IPS-18c (cell line): ENCODE measurements at regions not wholly inside any gene's neighbourhood (a gene's known extent, or its start where the extent isn't known, plus 50 kb on each side); places are given as distances from the start of the nearest gene placed in this dataset.

ENCODE experiments used
- H3K4me3 ChIP-seq: 2 replicates; pipeline ENCODE4 v1.7.0; 2013; ENCODE audit warnings: low read depth, mild to moderate bottlenecking, low read length, moderate library complexity; ENCODE audit not compliant: insufficient read depth
- H3K9me3 ChIP-seq: one replicate; pipeline ENCODE4 v1.6.1; 2013; ENCODE audit warnings: mild to moderate bottlenecking, low read length, moderate library complexity; ENCODE audit not compliant: control insufficient read depth, insufficient read depth

GRCh38 chr4:146998157-146998556, 52.5 kb upstream of the TTC29 start:
- no peaks in the 10 kb centered on the region for H3K9me3 ChIP-seq
- H3K4me3 ChIP-seq, result no peak overlapping the region

- H3K9me3 ChIP-seq, result no peaks in the 10 kb centered on the region
- no peak overlapping the region for H3K4me3 ChIP-seq
Measured at GRCh38 chr4:147003956-147004809, 58.5 kb upstream of the TTC29 start.

- Histone ChIP-seq H3K4me3 (no peak overlapping the region), H3K9me3 (no peaks in the 10 kb centered on the region)
Measured at GRCh38 chr4:147006229-147006628, 60.6 kb upstream of the TTC29 start.

- no peaks in the 10 kb centered on the region for H3K9me3 ChIP-seq
Measured at GRCh38 chr4:147009875-147010274, 64.2 kb upstream of the TTC29 start.

GRCh38 chr4:147011411-147011810, 65.7 kb upstream of the TTC29 start:
- H3K4me3 ChIP-seq, result no peak overlapping the region
- no peaks in the 10 kb centered on the region for H3K9me3 ChIP-seq

More at GRCh38 chr4:147009875-147010274, 64.2 kb upstream of the TTC29 start:
- no peak overlapping the region for H3K4me3 ChIP-seq

GRCh38 chr4:147012059-147012707, 66.5 kb upstream of the TTC29 start:
- Histone ChIP-seq H3K9me3 (no peaks in the 10 kb centered on the region), H3K4me3 (no peak overlapping the region)

GRCh38 chr4:147014946-147015345, 69.3 kb upstream of the TTC29 start:
- no peak overlapping the region for H3K4me3 ChIP-seq
- H3K9me3 ChIP-seq, result no peaks in the 10 kb centered on the region

GRCh38 chr4:147015491-147015890, 69.8 kb upstream of the TTC29 start:
- Histone ChIP-seq H3K4me3 (no peak overlapping the region), H3K9me3 (no peaks in the 10 kb centered on the region)

GRCh38 chr4:147017081-147017480, 71.4 kb upstream of the TTC29 start:
- no peak overlapping the region for H3K4me3 ChIP-seq
- no peaks in the 10 kb centered on the region for H3K9me3 ChIP-seq

GRCh38 chr4:147019091-147019490, 73.4 kb upstream of the TTC29 start:
- Histone ChIP-seq H3K9me3 (no peaks in the 10 kb centered on the region), H3K4me3 (no peak overlapping the region)

- H3K9me3 ChIP-seq, result no peaks in the 10 kb centered on the region
- no peak overlapping the region for H3K4me3 ChIP-seq
Measured at GRCh38 chr4:147020456-147020855, 74.8 kb upstream of the TTC29 start.

GRCh38 chr4:147025042-147025441, 79.4 kb upstream of the TTC29 start:
- no peaks in the 10 kb centered on the region for H3K9me3 ChIP-seq

GRCh38 chr4:147029296-147029695, 83.6 kb upstream of the TTC29 start:
- H3K9me3 ChIP-seq, result no peaks in the 10 kb centered on the region
- no peak overlapping the region for H3K4me3 ChIP-seq

More at GRCh38 chr4:147025042-147025441, 79.4 kb upstream of the TTC29 start:
- H3K4me3 ChIP-seq, result no peak overlapping the region

GRCh38 chr4:147034372-147034771, 88.7 kb upstream of the TTC29 start:
- no peaks in the 10 kb centered on the region for H3K9me3 ChIP-seq
- H3K4me3 ChIP-seq, result no peak overlapping the region

GRCh38 chr4:147037069-147037468, 91.4 kb upstream of the TTC29 start:
- H3K9me3 ChIP-seq, result no peaks in the 10 kb centered on the region
- no peak overlapping the region for H3K4me3 ChIP-seq

- H3K9me3 ChIP-seq, result no peaks in the 10 kb centered on the region
- H3K4me3 ChIP-seq, result no peak overlapping the region
Measured at GRCh38 chr4:147039976-147040575, 94.4 kb upstream of the TTC29 start.

- Histone ChIP-seq H3K9me3 (no peaks in the 10 kb centered on the region), H3K4me3 (no peak overlapping the region)
Measured at GRCh38 chr4:147040874-147041273, 95.2 kb upstream of the TTC29 start.

- Histone ChIP-seq H3K9me3 (no peaks in the 10 kb centered on the region), H3K4me3 (no peak overlapping the region)
Measured at GRCh38 chr4:147041376-147041775, 95.7 kb upstream of the TTC29 start.
